HPDE6-E6E7 (cell line): ENCODE measurements at regions not wholly inside any gene's neighbourhood (a gene's known extent, or its start where the extent isn't known, plus 50 kb on each side); places are given as distances from the start of the nearest gene placed in this dataset.

ENCODE experiments used
- DNase-seq: peaks from one replicate; pipeline ENCODE4 v3.0.0; 2011; ENCODE audit warnings: missing footprints; ENCODE audit errors: extremely low spot score

GRCh38 chr13:65889368-65889767 lies 1340.8 kb downstream of the PCDH9 start:
- no peak for DNase-seq

DNA sequence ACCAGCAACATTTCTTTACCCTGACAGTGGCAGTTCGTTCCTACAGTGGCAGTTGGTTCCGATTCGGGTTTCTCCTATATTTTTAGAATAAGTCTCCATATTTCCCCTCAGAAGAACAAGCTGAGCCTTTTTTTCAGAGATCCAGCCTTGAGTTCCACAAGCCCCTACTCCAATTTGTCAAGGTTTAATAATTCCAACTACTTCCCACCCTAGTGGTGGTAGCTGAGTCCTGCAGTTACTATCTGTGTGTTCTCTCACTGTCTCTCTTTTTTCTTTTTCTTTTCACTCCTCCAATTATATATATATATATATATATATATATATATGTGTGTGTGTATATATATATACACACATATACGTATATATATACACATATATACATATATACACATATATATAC lies 1347.3 kb downstream of the PCDH9 start:
- DNase-seq, result no peak

DNA sequence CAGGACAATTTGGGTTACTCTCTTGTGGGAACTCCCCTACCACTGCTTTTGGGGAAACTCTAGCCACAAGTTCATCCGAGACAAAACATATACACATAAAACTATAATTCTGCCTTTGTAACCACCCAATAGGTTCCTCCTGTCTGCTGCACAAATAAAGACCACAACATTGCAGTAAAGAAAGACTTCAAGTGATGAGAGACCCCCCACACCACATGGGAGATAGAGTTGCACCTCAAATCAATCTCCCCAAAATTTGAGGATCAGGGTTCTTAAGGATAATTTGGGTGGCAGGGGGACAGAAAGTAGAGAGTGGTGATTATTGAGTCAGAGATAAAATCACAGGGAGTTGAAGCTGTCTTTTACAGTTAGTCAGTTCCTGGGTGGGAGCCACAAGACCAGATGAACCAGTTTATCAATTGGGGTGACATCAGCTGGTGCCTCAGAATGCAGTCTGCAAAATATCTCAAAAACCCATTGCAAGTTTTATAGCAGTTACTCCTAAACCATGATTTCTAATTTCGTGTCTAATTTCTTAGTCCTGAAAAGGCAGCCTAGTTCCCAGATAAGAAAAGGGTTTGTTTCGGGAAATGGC lies 1348.5 kb downstream of the PCDH9 start:
- no peak for DNase-seq

DNA sequence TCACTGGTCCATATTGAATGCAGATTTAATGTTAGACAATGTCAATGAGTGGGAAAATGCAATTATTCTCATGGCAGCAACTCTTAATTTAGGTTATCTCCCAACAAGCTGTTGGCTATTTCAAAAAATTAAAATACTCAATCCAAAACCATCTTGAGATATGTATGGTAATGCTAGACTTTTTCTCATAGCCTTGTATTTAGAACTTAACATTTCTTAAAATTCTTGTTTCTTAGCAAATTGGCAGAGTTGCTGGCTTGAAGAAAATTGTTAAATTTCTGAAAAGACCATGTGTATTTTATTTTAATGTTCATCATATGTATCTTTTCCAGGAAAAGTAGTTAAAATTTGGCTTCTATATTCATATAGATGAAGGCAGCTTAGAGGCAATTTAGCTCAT lies 1355.1 kb downstream of the PCDH9 start:
- DNase-seq, result no peak

DNA sequence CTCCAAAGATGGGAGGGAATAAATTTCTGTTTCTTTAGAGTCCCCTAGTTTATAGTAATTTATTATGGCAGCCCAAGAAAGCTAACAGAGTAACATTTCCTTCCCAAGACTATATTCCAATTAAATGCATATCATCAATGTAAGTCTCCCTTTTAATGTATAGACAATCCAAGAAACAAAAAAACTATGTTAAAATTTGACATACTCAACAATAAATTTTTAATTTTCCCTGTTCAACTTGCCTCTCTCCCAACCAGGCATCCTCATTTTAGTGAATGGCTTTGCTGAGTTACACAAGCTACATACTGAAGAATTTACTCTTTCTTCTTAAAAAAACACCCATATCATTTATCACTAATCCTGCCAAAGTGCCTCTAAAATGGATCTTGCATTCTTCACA lies 1357.7 kb downstream of the PCDH9 start:
- no peak for DNase-seq

DNA sequence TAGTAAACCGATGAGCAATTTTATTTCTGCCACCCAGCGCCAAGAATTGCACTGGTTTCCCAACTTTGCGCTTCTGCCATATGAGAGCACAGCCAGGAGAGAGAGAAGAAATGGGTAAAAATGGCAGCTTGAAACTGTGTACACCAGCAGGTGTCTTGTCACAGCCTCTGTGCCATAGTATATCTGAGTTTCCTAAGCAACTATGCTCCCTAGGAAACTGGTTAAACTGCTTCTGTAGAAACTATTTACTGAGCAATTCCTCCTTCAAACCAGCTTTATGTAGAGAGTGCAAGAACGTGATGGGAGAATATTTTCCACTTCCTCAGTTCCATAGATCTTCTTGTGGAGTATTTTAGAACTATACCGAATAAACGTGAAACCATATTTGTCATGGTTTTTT lies 1361.3 kb downstream of the PCDH9 start:
- no peak for DNase-seq

DNA sequence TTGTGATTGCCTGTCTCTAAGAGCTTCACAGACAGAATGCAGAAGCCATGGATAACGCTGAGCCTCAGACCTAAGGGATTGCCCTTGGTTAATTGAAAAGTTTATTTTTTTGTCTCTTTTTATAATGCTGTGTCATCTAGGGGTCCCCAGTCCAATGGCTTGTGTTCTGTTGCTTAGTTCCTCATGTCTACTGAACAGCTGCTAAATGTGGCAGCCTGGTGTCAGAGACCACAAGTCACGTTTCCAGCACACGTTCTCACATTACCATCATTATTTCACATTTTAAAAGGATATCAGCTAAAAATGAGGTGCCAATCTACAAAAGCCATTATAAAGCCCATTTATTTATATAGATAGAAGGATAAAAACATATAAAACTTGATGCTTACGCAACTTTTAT lies 1362.0 kb downstream of the PCDH9 start:
- no peak for DNase-seq

- DNase-seq, result no peak
Measured at GRCh38 chr13:65866138-65866537, 1364.0 kb downstream of the PCDH9 start.

DNA sequence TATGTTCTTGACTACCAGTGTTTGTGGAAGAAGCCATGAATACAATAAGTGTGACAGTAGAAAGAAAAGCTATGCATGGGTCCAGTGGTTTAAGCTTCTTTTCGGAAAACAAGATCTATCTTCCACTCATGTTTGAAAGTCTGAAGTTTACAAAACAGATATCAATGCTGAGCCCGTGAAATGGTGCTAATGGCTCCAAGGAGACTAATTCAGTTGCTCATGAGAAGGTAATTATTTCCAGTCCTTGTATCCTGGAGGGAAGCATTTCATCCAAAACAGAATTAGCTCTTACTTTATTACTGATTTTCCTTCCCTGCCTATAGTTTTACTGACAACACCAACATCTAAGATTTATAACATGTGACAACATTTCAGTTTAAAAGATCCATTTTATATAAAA lies 1364.9 kb downstream of the PCDH9 start:
- no peak for DNase-seq

DNA sequence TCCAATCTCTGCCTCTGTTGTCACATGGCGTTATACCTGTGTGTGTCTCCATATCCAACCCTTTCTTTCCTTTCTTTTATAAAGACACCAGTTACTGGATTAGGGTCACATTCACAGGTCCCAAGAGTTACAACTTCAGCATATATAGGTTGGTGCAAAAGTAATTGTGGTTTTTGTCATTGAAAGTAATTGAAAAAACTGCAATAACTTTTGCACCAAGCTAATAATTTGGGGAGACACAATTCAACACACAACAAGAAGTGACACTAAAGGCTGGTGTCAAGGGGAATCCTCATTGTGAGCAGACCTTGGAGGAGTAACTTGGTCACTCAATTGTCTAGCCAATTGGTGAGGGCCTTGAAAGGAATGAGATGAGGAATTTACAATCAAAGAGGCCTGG lies 1366.1 kb downstream of the PCDH9 start:
- DNase-seq, result no peak

DNA sequence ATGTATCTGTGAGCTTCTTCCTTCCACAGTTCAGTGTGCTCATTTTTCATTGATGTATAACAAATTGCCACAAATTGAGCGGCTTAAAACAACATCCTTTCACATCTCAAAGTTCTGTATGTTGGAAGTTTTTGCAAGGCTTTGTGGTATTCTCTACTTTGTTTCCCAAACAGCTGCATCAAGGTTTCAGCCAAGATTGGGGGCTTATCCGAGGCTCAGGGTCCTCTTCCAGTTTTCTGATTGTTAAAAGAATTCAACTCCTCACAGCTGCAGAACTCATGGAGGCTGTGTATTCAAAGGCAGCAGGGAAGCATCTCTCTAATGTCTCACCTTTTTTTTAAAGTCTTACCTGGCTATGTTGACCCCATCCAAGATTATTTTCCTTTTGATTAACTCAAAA lies 1369.8 kb downstream of the PCDH9 start:
- no peak for DNase-seq

DNA sequence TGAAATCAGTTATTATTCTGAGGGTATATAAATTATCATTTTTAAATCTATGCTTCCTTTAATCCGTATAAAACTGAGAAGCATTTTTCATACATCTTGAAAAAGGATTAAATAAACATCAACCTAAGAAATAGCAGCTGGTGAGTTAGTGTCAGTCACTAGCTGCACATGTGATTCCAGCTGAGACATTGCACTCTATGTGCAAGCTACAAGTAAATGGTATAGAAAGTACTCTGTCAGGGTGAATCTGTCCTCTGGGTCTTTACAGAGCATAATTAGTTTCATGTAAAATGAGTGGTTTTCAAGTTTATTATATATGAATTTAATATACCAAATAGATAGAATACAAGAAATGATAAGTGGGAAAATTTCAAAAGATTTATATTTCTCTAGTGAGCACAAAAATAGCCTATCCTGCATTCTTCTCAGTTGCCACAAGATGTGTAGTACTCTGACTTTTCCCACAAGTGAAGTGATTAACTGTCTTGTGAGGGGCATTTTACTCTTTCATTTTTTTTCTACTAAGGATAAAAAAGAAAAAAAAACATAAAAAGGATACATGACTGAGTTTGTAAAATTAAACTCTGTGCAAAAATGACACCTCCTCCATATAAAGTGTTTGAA lies 1372.1 kb downstream of the PCDH9 start:
- no peak for DNase-seq

GRCh38 chr13:65856431-65856830 lies 1373.7 kb downstream of the PCDH9 start:
- DNase-seq, result no peak

GRCh38 chr13:65855242-65855805 lies 1374.8 kb downstream of the PCDH9 start:
- DNase-seq, result no peak

GRCh38 chr13:65854431-65854830 lies 1375.7 kb downstream of the PCDH9 start:
- DNase-seq, result no peak

DNA sequence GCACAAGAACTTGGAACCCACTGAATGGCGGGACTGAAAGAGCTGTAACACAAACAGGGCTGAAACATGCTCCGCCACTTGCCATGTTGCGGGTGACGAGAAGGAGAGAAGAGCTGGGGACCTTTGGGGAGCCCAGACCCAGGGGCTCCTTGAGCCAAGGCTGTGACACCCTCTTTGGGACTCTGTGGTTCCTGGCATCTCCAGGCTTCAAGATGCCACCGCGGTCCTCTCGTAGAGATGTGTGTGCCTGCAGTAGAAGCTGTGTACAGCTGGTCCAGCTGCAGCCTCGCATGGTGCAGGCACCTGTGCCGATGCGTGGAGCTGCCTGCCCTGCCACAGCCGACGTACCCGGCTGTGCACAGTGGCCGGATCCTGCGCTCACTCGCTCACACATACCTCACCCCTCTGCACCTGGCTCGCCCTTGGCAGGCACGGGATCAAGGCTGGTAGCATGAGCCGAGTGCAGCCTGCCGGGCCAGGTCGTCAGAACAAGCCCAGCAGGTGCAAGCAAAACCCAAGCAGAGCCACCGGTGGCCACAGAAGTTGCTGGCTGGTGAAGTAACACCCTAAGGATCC lies 1385.8 kb downstream of the PCDH9 start:
- DNase-seq, result no peak

GRCh38 chr13:65843314-65843731 lies 1386.8 kb downstream of the PCDH9 start:
- no peak for DNase-seq

DNA sequence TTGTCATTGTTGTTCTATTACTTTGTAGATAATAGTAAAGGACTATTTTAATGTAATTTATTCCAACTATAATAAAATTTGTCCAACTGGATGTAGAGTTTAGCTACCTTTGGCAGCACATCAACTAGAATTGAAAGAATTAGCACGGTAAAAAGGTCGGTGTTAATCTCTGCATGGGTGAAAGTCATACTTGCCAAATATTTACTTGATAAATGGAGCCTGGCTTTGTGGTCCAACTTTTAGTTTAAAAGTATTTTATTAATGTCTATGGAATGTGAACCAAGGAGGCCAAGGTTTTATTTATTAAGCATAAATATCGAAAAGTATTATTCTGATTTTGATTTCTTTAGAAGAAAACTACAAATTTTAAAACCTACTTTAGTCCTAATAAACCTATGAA lies 1389.0 kb downstream of the PCDH9 start:
- DNase-seq, result no peak

GRCh38 chr13:65836066-65836465 lies 1394.1 kb downstream of the PCDH9 start:
- no peak for DNase-seq

- no peak for DNase-seq
Measured at GRCh38 chr13:65834897-65835296, 1395.2 kb downstream of the PCDH9 start.

- no peak for DNase-seq
Measured at GRCh38 chr13:65830411-65831205, 1399.5 kb downstream of the PCDH9 start.

- DNase-seq, result no peak
Measured at GRCh38 chr13:65829241-65830008, 1400.7 kb downstream of the PCDH9 start.
